ENCODE measurements at regions not wholly inside any gene's neighbourhood (a gene's known extent, or its start where the extent isn't known, plus 50 kb on each side); places are given as distances from the start of the nearest gene placed in this dataset.
A peak's percentile ranks its signal among the peaks of the same experiment; 100 is the strongest.

DNA sequence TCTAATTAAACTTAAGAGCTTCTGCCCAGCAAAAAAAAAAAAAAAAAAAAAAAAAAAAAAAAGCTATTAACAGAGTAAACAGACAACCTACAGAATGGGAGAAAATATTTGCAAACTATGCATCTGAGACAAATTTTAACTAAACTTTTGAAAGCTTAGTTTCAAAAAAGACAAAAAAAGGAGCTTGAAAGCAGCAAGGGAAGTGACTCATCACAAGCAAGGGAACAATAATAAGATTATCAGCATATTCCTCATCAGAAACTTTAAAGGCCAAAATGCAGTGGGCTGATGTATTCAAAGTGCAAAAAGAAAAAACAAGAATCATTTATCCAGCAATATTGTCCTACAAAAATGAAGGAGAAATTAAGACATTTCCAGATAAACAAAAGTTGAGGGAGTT lies 158.6 kb downstream of the RNF144B start:
- no peak overlapping the region for H3K4me3 ChIP-seq (ENCODE audit: low read length)
- TF ChIP-seq, protein P1, sequence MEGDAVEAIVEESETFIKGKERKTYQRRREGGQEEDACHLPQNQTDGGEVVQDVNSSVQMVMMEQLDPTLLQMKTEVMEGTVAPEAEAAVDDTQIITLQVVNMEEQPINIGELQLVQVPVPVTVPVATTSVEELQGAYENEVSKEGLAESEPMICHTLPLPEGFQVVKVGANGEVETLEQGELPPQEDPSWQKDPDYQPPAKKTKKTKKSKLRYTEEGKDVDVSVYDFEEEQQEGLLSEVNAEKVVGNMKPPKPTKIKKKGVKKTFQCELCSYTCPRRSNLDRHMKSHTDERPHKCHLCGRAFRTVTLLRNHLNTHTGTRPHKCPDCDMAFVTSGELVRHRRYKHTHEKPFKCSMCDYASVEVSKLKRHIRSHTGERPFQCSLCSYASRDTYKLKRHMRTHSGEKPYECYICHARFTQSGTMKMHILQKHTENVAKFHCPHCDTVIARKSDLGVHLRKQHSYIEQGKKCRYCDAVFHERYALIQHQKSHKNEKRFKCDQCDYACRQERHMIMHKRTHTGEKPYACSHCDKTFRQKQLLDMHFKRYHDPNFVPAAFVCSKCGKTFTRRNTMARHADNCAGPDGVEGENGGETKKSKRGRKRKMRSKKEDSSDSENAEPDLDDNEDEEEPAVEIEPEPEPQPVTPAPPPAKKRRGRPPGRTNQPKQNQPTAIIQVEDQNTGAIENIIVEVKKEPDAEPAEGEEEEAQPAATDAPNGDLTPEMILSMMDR (conservative IDR thresholded peaks at IDR 0.05; ENCODE audit: low read length), result no peak
- no peak for DNase-seq (ENCODE audit: low read depth)

DNA sequence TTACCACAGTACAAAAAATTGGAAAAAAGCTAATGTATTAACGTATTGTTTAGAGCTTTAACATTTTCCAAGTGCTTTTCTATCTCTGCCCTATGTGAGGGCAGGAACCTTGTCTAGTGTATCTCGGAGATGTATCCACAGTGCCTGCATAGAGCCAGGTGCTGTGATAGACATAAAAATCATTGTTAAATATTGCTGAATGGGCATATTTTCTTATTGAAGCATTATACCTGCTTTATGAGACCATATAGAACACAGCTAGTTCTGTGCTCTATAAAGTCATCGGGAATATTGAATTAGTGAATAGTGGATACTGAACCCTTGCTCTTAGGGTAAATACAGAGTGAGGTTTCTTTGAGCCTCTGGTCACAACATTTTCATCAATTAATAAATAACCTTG lies 163.0 kb downstream of the RNF144B start:
- DNase-seq (ENCODE audit: low read depth), result no peak
- TF ChIP-seq, protein P1 (conservative IDR thresholded peaks at IDR 0.05; ENCODE audit: low read length), result no peak
- H3K4me3 ChIP-seq (ENCODE audit: low read length), result no peak overlapping the region

DNA sequence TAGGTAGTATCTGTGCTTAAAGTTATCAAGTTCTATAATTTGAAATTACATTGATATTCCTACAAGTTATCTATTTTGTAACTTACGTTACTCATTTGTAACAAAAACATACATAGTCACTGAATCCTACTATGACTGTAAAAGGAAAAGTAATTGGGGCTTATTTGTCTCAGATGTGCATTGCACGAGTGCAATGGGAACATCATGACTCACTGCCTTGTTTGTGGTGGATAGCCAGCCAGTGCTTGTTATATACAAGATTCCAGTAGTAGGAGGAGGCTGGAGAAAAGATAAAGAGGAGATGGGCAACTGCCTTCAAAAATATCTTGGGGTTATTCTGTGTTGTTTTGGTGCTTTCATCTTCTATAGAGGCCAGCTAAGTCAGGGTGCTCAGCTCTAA lies 164.1 kb downstream of the RNF144B start:
- DNase-seq (ENCODE audit: low read depth), result peak; percentile 66
- H3K4me3 ChIP-seq (ENCODE audit: low read length), result no peak overlapping the region
- TF ChIP-seq, protein P1 (conservative IDR thresholded peaks at IDR 0.05; ENCODE audit: low read length), result no peak

DNA sequence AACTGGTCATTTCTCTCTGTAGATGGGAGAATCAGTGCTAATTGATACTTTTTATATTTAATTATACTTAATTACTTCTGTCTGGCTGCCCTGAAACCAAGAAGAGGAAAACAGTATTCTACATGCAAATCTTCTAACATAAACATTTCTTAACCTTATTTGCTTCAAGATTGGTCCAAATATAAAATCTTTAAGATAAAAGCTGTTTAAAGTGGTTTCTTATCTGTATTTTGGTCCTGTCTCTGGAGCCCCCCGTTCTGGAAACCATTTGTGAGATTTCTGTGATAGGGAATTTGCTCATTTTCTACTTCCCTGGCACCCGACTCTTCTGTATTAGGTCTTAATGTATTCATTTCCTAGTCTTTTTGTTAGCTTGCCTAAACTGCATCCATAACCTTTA lies 168.6 kb downstream of the RNF144B start:
- no peak for DNase-seq (ENCODE audit: low read depth)
- TF ChIP-seq, protein P1 (conservative IDR thresholded peaks at IDR 0.05; ENCODE audit: low read length), result no peak
- no peak overlapping the region for H3K4me3 ChIP-seq (ENCODE audit: low read length)

DNA sequence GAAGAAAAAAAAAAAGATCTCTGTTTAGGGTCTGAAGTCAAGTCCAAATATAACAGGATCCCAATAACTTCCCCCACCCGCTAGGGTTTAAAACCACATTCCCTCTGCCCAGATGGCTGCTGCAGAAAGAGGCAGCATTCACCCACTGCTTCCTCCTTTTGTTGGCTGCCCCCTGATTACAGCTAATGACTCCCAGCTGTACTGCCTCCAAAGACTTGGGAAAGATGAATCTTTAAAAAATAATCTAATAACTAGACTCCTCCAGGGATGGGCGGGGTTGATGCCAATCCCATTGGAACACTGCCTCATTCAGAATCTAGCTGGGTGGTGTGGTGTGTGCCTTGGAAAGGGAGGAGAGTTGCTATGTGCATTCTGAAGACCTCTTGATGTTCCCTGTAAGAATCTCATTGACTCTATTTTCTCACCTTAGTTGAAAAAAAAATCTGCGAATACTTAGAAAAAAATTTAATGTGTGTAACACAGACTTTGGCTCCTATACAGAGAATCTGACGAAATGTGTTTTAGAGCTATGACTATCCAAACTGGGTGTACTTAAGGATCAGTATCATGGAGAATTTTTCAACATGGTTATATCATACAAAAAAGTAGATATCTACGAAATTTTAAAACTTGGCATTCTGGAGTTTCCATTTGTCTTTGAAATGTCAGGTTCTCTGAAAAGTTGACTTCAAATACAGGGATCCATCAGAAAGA lies 174.0 kb downstream of the RNF144B start:
- TF ChIP-seq, protein P1 (conservative IDR thresholded peaks at IDR 0.05; ENCODE audit: low read length), result no peak

DNA sequence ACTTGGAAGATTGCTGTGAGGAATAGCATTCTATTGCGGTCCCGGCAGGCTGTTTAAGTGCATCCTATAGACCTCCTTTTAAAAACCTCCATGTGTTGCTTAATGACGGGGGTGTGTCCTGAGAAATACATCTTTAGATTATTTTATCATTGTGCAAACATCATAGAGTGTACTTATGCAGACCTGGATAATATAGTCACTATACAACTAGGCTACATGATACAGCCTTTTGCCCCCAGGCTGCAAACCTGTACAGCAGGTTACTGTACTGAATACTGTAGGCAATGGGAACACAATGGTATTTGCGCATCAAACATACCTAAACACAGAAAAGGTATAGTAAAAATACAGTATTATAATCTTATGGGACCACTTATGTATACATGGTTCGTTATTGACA lies 175.6 kb downstream of the RNF144B start:
- TF ChIP-seq, protein P1 (conservative IDR thresholded peaks at IDR 0.05; ENCODE audit: low read length), result no peak
- DNase-seq (ENCODE audit: low read depth), result no peak
- H3K4me3 ChIP-seq (ENCODE audit: low read length), result no peak overlapping the region

More for the DNA sequence above, 174.0 kb downstream of the RNF144B start:
- no peak for DNase-seq (ENCODE audit: low read depth)
- no peak overlapping the region for H3K4me3 ChIP-seq (ENCODE audit: low read length)

DNA sequence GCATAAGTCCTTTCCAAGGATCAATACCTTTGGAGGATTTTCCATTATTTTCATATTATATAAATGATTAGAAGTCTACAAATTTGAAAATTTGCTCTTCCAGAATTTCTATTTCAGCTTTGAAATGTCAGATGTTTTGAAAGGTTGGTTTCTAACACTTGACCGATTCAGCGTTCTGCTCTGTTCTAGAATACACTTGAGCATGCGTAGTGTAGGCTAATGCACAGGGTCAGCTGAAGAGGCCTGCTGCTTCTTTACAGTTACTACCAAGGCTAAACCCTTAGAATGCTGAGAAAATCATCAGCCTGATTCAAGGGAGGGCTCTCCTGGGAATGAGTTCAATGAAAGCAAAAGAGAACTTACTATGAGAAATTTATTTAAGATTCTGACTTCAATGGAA lies 177.6 kb downstream of the RNF144B start:
- DNase-seq (ENCODE audit: low read depth), result no peak
- TF ChIP-seq, protein P1 (conservative IDR thresholded peaks at IDR 0.05; ENCODE audit: low read length), result no peak
- no peak overlapping the region for H3K4me3 ChIP-seq (ENCODE audit: low read length)
